Neural progenitor cell (in vitro differentiated cells): ENCODE measurements at regions not wholly inside any gene's neighbourhood (a gene's known extent, or its start where the extent isn't known, plus 50 kb on each side); places are given as distances from the start of the nearest gene placed in this dataset.

ENCODE experiments used
- CTCF ChIP-seq: fragments of 200-600 bp; sonication (generic); IDR thresholded peaks from 2 replicates; pipeline ENCODE4 v1.5.1; 2017; ENCODE audit warnings: antibody characterized with exemption, mild to moderate bottlenecking
- EZH2 ChIP-seq: fragments of 200-600 bp; sonication (generic); IDR thresholded peaks from 2 replicates; pipeline ENCODE4 v1.6.1; 2017; ENCODE audit warnings: antibody characterized with exemption, mild to moderate bottlenecking, moderate library complexity
- EZH2phosphoT487 ChIP-seq: fragments of 200-600 bp; sonication (generic); IDR thresholded peaks from 2 replicates; pipeline ENCODE4 v1.6.1; 2017; ENCODE audit warnings: antibody characterized with exemption

GRCh38 chr9:107872457-107873192 lies 383.1 kb upstream of the KLF4 start:
- TF ChIP-seq CTCF (peak; percentile 33), EZH2phosphoT487 (no peak), EZH2 (no peak)
